ENCODE measurements at regions not wholly inside any gene's neighbourhood (a gene's known extent, or its start where the extent isn't known, plus 50 kb on each side); places are given as distances from the start of the nearest gene placed in this dataset.
A peak's percentile ranks its signal among the peaks of the same experiment; 100 is the strongest.
"Not testable (repeated sequence)": the region's sequence is repeated elsewhere in the genome, so short reads cannot be mapped to it uniquely, and the experiment has no call there.

GRCh38 chr3:150275941-150276340 is 132.2 kb upstream of the TSC22D2 start:
- intact Hi-C loops (cut with DNase I, micrococcal nuclease) = no loop called here
- ATAC-seq (no peak), DNase-seq (no peak)

GRCh38 chr3:150274372-150274771 is 133.7 kb upstream of the TSC22D2 start:
- intact Hi-C loops (cut with DNase I, micrococcal nuclease) = no loop called here
- DNase-seq (no peak), ATAC-seq (no peak)

GRCh38 chr3:150273396-150273795 is 134.7 kb upstream of the TSC22D2 start:
- no peak for ATAC-seq
- intact Hi-C loops (cut with DNase I, micrococcal nuclease) = no loop called here
- DNase-seq = no peak

DNA sequence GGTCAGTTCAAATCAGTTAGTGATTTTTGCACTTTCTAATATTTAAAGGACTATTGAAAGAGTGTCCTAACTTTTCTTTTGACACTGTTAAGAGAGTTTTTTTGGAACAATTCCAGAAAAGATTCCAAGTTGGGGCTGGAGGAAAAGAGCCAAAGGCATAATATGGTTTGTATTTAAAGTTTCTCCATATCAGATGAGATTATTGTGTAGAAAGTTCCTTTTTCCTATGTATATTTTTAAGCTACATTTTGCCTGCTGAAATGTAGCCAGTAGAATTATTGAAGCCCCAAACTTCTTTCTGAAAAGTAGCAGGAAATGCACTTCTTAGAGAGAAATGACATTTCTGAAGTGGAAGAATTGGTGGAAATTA is 136.5 kb upstream of the TSC22D2 start:
- intact Hi-C loops (cut with DNase I, micrococcal nuclease) = no loop called here
- no peak for DNase-seq

DNA sequence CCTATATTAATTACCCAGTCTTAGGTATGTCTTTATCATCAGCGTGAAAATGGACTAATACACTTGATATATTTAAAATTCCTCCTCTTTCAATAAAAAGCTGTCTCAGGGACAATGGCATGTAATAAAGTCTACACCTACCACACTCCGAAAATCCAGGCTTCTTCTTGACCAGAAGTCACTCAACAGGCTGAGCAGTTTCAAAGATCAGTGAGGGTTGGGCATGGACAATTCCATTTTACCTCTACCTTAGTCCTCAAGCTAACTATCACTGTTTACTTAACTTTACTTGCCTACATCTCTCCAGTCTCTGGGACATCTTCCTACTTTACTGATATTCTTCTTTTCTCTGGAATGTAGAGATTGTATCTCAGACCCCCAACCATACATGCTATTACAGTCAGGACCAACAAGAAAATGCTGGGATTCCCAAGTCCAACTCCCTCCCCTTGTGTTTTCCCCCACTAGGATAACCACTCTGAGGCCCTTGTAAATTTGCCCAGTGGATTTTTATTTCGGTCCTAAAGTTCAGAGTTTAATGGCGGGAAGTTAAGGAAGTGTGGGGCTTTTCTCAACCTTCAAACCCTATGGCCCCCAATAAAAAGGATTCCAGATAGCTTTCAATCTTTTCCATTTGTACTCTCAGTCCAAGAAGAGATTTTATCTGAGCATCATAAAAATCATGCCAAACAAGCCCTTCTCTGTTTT is 137.1 kb upstream of the TSC22D2 start:
- ATAC-seq (peak; percentile 81), DNase-seq (peak; percentile 48 to 64)
- intact Hi-C loops (cut with DNase I, micrococcal nuclease) = no loop called here

More for the DNA sequence above, 136.5 kb upstream of the TSC22D2 start:
- ATAC-seq = no peak

DNA sequence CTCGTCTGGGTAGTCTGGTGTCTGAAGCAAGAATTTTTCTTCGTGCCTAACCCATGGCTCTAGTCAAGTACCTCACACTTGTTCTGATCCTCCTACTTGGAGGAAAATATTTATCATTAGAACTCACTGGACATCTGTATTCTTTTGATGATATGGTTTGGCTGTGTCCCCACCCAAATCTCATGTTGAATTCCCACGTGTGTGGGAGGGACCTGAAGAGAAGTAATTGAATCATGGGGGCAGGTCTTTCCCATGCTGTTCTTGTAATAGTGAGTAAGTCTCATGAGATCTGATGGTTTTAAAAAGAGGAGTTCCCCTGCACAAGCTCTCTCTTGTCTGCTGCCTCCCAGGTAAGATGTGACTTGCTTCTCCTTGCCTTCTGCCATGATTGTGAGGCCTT is 137.7 kb upstream of the TSC22D2 start:
- intact Hi-C loops (cut with DNase I, micrococcal nuclease); ATAC-seq; DNase-seq: not testable (repeated sequence)

GRCh38 chr3:150269526-150269925 is 138.6 kb upstream of the TSC22D2 start:
- intact Hi-C loops (cut with DNase I, micrococcal nuclease) = no loop called here

DNA sequence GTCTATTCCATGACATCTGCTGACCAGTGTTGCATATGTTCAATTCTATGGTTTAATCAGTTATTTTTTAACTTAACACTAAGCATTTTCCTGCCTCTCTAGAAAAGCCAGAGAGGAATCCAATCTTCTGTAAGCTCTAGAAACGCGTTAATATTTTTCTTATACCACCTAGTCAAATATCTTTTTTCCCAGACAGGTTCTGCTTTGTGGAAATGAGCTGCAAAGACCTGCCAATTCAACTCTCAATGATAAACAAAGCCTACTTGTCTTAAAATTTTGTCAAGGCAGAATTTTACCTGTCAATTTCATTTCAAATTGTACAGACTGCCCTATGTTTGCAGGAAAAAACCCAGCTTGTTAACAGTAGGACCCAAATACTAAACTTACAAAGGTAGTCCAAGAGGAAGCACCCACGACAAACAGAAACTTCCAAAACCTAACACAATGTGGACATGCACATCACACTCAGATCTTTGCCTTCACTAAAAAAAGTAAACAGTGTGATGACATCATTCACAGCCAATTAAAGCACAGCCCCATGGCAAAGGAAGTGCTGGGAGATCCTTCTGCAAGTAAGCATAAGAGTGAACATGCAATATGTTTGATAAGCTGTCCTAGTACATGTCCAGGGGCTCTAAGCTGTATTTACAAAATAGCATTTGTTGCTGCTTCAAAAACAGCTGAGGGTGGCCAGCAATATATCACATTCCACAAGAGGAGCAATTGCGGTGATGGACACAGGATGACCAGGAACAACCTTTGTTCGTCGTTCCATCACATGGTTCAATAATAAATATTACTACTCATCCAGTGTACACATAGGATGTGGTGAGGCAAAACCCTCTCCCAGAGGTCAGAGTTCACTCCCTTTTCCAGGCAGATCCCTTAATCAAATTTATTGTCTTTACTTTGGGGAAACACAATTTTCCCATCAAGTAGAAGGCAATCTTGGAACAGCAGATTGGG is 139.4 kb upstream of the TSC22D2 start:
- intact Hi-C loops (cut with DNase I, micrococcal nuclease) = no loop called here
- DNase-seq = peak in 1 of 2 donors; percentile 34
- ATAC-seq = peak; percentile 74

More at GRCh38 chr3:150269526-150269925, 138.6 kb upstream of the TSC22D2 start:
- ATAC-seq (no peak), DNase-seq (no peak)

GRCh38 chr3:150267288-150267687 is 140.8 kb upstream of the TSC22D2 start:
- intact Hi-C loops (cut with DNase I, micrococcal nuclease) = no loop called here
- ATAC-seq = no peak
- DNase-seq = no peak

GRCh38 chr3:150265305-150265704 is 142.8 kb upstream of the TSC22D2 start:
- DNase-seq (no peak), ATAC-seq (no peak)
- intact Hi-C loops (cut with DNase I, micrococcal nuclease) = no loop called here

- ATAC-seq (no peak), DNase-seq (no peak)
- intact Hi-C loops (cut with DNase I, micrococcal nuclease) = no loop called here
These were observed 143.4 kb upstream of the TSC22D2 start for GRCh38 chr3:150264561-150265279.

DNA sequence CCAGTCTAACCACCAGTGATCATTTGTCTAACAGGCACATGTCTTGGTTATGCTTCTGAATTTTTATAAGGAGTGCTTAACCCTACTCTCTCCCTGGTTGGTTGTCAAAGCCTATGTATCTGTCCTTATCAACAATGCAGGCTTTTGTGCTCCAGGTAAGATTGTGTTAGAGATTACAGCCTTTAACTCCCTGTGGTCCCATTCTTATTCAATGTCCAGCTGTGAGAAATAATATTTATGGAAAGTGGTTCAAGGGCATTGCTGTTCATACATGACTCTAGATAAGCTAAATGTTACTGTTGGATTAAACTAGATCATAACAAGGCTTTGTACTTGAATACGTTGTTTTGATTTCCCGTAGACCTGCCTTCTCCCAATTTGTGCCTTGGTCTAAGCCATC is 146.1 kb upstream of the TSC22D2 start:
- intact Hi-C loops (cut with DNase I, micrococcal nuclease) = no loop called here
- no peak for ATAC-seq

GRCh38 chr3:150261418-150261817 is 146.7 kb upstream of the TSC22D2 start:
- intact Hi-C loops (cut with DNase I, micrococcal nuclease) = no loop called here
- ATAC-seq = no peak
- no peak for DNase-seq

More for the DNA sequence above, 146.1 kb upstream of the TSC22D2 start:
- DNase-seq = no peak

DNA sequence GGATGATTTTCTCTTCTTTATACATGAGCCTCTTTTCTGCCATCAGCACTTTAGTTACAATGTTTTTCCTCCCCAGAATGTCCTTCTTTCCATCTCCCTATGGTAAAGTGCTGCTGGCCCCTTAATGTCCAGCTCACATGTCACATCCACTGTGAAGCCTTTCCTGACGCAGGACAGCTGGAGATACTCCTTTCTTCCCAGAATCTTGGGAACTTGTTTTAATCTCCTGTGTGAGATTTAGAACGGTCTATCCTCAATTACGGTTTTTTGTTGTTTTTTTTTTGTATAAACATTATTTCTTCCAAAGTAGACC is 147.7 kb upstream of the TSC22D2 start:
- intact Hi-C loops (cut with DNase I, micrococcal nuclease) = no loop called here
- no peak for DNase-seq
- ATAC-seq = no peak

DNA sequence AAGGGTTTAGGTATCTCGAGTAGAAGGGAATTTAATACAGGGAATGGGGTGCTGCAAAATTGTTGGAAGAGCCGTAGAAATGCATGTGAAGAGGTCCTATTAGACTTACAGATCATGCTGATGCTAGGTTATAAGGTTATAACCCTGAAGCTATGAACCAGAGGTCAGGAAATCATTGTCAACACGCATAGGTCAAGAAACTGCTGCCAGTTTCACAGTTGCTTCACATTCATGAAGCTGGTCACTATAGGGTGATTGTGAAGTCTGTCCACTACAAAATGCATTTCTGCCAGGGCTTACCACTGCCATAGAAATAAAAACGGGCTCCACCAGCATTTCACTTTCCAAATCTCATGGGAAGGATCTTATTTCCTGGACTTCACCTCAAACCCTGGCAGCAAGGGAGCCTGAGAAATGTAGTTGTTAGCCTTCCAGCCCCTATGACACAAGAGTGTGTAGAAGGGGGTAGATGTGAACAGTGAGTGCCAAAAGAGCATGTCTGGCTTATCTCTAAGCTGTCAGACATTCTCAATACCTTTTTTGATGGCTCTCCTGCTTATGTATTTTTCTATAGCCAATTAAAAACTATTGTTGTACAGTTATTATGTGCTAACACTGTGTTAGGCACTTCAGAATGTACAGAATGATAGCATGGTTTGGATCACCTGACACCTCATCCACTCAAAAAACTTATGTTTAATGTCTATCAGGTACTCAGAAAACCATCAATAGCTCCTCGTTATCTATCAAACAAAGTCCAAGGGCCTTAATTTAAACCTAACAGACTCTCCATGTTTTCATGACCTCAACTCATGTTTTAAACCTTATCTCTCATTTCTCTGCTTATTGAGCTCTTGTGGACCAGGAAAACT is 148.3 kb upstream of the TSC22D2 start:
- no peak for DNase-seq
- ATAC-seq = no peak

DNA sequence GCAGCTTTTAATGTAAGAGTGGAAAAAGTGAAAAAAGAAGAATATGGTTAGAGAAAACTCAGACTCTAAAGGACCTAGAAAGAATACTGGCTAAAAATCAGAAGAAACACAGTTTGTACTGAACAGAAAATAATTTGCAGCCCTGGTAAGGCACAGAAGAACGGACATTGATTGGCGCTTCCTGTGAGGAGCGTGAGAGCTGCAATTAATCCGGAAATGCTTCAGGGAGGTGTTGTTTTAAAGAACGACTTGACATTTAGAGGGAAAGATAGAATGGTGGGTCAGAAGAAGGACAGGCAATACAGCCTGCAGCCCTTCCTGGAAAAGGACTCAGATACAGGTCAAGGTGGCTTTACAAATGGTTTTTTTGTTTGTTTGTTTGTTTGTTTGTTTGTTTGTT is 151.3 kb upstream of the TSC22D2 start:
- DNase-seq = no peak
- no peak for ATAC-seq
- intact Hi-C loops (cut with DNase I, micrococcal nuclease) = no loop called here

More for the DNA sequence above, 148.3 kb upstream of the TSC22D2 start:
- intact Hi-C loops (cut with DNase I, micrococcal nuclease) = no loop called here

DNA sequence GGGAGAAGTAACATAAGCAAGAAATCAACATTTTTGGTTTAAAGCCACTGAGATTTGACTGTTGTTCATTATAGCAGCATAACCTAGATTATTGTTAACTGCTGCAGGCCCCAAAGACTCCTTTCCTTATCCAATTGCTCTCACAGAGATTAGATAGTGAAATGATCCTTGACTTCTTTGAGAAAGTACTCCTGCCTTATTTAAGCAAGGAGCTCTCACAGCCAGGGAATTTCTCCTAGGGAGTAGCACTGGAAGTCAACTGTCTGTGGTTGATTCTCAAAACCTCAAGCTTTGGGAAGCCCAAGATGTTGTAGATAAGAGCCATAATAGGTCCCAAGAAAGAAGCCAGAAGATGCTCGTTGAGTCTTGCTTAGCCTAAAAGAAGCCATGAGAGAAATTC is 151.8 kb upstream of the TSC22D2 start:
- ATAC-seq (no peak), DNase-seq (no peak)
- intact Hi-C loops (cut with DNase I, micrococcal nuclease) = no loop called here

- no peak for DNase-seq
- no peak for ATAC-seq
- intact Hi-C loops (cut with DNase I, micrococcal nuclease) = no loop called here
These were observed 152.3 kb upstream of the TSC22D2 start for GRCh38 chr3:150255826-150256225.

GRCh38 chr3:150255413-150255812 is 152.7 kb upstream of the TSC22D2 start:
- ATAC-seq = no peak
- DNase-seq = no peak

More at GRCh38 chr3:150255413-150255812, 152.7 kb upstream of the TSC22D2 start:
- intact Hi-C loops (cut with DNase I, micrococcal nuclease) = no loop called here
